SJCRH30 (cell line): ENCODE measurements at regions not wholly inside any gene's neighbourhood (a gene's known extent, or its start where the extent isn't known, plus 50 kb on each side); places are given as distances from the start of the nearest gene placed in this dataset.
"Not testable (repeated sequence)": the region's sequence is repeated elsewhere in the genome, so short reads cannot be mapped to it uniquely, and the experiment has no call there.

Experiments
- DNase-seq, 2 experiments: peaks; one replicate each; pipeline ENCODE4 v3.0.0-alpha.2; 2015 to 2020
- H3K27ac ChIP-seq: fragments of 250-450 bp; sonication (Bioruptor Pico); 2 replicates; pipeline ENCODE4 v1.5.1; 2020; ENCODE audit warnings: mild to moderate bottlenecking, moderate library complexity
- H3K27me3 ChIP-seq: fragments of 250-450 bp; sonication (Bioruptor Pico); 2 replicates; pipeline ENCODE4 v1.5.1; 2020; ENCODE audit warnings: mild to moderate bottlenecking, moderate library complexity
- H3K36me3 ChIP-seq: fragments of 250-450 bp; sonication (Bioruptor Pico); 2 replicates; pipeline ENCODE4 v1.5.1; 2020; ENCODE audit warnings: mild to moderate bottlenecking, moderate library complexity
- H3K4me1 ChIP-seq: fragments of 250-450 bp; sonication (Bioruptor Pico); 2 replicates; pipeline ENCODE4 v1.5.1; 2020; ENCODE audit warnings: mild to moderate bottlenecking, moderate library complexity
- H3K4me3 ChIP-seq: fragments of 250-450 bp; sonication (Bioruptor Pico); 2 replicates; pipeline ENCODE4 v1.5.1; 2020; ENCODE audit warnings: mild to moderate bottlenecking, moderate library complexity
- H3K9me3 ChIP-seq: fragments of 250-450 bp; sonication (Bioruptor Pico); replicated peaks from 2 replicates; pipeline ENCODE4 v1.5.1; 2020; ENCODE audit warnings: mild to moderate bottlenecking, moderate library complexity

GRCh38 chr5:42960506-42960905 is 79.6 kb downstream of the ANXA2R start:
- Histone ChIP-seq H3K9me3 (no peaks in the 10 kb centered on the region; the same call in 1 of the 2 replicates), H3K27ac (no peak overlapping the region), H3K4me3 (no peak overlapping the region), H3K4me1 (no peaks in the 10 kb centered on the region), H3K27me3 (no peaks in the 10 kb centered on the region; the same call in 1 of the 2 replicates), H3K36me3 (no peaks in the 10 kb centered on the region)
- no peak for DNase-seq

DNA sequence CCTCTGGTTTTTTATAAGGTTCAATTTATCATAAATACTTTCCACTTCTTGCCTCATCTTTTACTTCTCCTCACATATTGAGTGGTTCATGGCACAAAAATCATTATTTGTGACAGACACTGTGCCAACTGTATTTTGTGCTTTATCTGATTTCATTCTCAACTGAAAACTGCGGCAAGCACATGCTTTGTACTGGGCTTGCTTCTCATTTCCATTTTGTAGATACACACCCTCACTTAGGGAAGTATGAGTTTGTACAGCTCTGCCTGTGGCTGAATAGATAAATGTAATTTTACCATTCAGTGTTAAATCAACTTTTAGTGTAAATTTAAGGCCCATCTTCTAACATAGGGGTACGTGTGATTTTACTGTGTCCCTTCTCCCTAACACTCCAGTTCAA is 83.6 kb downstream of the ANXA2R start:
- Histone ChIP-seq H3K27ac (no peak overlapping the region), H3K9me3 (peaks cover 3% of the 10 kb centered on the region), H3K27me3 (no peaks in the 10 kb centered on the region), H3K4me3 (no peak overlapping the region), H3K4me1 (no peaks in the 10 kb centered on the region), H3K36me3 (no peaks in the 10 kb centered on the region)
- DNase-seq, result no peak

DNA sequence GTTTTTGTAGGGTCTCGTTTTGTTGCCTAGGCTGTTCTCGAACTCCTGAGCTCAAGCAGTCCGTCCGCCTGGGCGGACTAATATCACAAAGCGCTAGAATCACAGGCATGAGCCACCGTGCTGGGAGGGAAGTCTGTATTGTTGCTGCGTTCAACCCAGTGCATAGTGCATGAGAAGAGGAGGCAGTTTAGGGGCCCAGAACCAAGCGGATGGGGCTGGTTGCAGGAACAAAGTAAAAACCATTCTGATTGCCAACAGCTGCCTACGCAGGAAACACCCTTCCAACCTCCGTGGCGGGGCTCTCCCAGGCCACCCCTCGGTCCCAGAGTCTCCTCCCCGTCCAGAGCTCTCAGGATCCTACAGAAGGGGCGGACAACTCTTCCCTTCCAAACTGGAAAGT is 87.1 kb downstream of the ANXA2R start:
- no peak for DNase-seq
- Histone ChIP-seq H3K36me3 (no peaks in the 10 kb centered on the region), H3K9me3 (peaks cover 5% of the 10 kb centered on the region), H3K4me1 (no peaks in the 10 kb centered on the region), H3K4me3 (no peak overlapping the region), H3K27ac (no peak overlapping the region), H3K27me3 (no peaks in the 10 kb centered on the region)

GRCh38 chr5:42952578-42952974 is 87.5 kb downstream of the ANXA2R start:
- Histone ChIP-seq H3K27me3 (no peaks in the 10 kb centered on the region), H3K4me1 (no peaks in the 10 kb centered on the region), H3K36me3 (no peaks in the 10 kb centered on the region), H3K4me3 (no peak overlapping the region), H3K27ac (no peak overlapping the region), H3K9me3 (peaks cover 5% of the 10 kb centered on the region)
- DNase-seq, result no peak

DNA sequence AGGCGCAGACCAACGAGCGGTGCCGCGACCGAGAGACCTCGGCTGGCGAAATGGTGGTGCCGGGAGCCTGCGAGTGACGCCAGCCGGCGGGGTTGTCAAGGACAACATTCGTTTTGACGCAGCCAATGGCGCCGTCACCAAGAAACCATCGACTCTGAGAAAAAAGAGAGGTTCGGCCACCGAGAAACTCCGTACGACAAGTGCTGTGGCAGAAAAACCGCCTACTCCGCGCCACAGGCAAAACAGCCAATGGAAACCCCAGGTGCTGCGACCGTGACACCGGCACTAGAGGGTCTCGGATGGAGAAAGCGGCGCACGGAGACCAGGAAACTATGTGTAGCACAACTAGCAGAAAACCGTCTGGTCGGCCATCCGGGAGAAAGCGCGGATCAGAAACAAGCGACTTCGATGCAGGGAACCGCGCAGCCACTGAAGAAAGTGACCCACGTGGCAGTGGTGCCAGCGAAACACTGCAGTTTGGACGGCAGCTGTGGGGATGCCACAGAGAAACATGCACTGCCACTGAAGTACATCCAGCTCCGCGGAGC is 88.8 kb downstream of the ANXA2R start:
- DNase-seq, result no peak
- Histone ChIP-seq H3K36me3 (no peaks in the 10 kb centered on the region), H3K27me3 (no peaks in the 10 kb centered on the region), H3K4me1 (no peaks in the 10 kb centered on the region), H3K4me3 (peak overlapping the region; percentile 37), H3K9me3 (peaks cover 5% of the 10 kb centered on the region), H3K27ac (peak overlapping the region; percentile 19; the same call in 1 of the 2 replicates)

DNA sequence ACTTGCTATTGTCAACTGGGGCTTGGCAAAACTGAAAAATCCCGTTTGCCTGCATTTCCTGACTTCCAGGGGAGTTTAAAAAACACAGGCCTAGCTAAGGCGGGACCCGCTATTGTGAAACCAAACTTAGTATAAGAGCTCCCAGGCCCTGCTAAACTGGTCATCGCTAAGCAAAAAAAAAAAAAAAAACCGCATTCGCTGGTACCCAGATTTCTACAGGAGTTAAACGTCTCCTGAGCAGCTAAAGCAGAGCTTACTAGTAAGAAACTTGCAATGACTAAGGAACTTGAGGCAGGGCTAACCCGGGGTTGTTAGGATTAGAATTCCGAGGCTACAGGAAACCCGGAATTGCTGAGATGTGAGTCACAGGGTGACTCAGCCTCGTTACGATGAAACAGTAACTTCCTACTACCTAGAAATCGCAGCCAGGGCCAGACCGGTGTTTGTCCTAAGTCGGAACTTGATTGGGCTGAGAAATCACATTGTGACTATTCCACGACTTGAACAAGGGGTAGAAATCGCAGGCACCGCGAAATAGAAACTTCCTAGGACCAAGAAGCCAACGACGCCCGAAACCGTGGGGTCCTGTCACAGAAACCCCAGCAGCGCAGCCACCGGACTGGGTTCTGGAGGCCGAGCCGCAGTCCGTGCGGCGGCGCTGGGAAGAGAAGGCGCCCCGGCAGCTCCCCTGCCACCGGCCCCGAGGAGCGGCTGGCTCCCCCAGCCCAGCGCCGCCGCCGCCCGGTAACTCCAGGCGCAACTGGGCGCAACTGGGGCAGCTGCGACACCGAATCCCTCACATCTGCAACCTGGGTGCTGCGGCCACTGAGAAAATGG is 89.4 kb downstream of the ANXA2R start:
- H3K27ac ChIP-seq, result peak overlapping the region; percentile 19
- H3K27me3 ChIP-seq, result no peaks in the 10 kb centered on the region
- no peaks in the 10 kb centered on the region for H3K4me1 ChIP-seq
- peak overlapping the region; percentile 37 for H3K4me3 ChIP-seq
- H3K9me3 ChIP-seq, result peaks cover 5% of the 10 kb centered on the region
- H3K36me3 ChIP-seq, result no peaks in the 10 kb centered on the region
- peak; percentile 51 to 62 for DNase-seq

GRCh38 chr5:42950116-42950455 is 90.0 kb downstream of the ANXA2R start:
- Histone ChIP-seq H3K4me3 (peak overlapping the region; percentile 37), H3K27me3 (no peaks in the 10 kb centered on the region), H3K4me1 (no peaks in the 10 kb centered on the region), H3K36me3 (no peaks in the 10 kb centered on the region), H3K9me3 (peaks cover 5% of the 10 kb centered on the region), H3K27ac (peak overlapping the region; percentile 19)
- no peak for DNase-seq

- no peak overlapping the region for H3K4me3 ChIP-seq
Observed at GRCh38 chr5:42949348-42950115, 90.6 kb downstream of the ANXA2R start.

DNA sequence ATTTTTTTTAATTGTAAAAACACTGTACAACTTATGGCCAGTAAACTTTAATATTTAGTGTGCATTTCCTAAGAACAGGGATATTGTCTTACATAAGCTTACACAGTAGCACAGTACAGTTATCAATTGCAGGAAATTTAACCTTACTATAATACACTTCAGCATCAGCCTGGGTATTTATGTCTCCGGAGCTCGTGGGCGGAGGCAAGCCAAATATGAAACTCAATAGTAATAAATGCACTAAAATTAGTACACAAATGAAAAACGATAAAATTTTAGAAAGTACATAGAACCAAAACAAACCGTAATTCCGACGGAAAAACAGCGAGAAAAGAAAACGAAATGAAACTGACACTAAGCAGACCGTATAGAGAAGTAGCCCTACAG is 91.2 kb downstream of the ANXA2R start:
- Histone ChIP-seq H3K27ac (no peak overlapping the region), H3K4me3 (no peak overlapping the region), H3K9me3 (peaks cover 5% of the 10 kb centered on the region), H3K27me3 (no peaks in the 10 kb centered on the region), H3K36me3 (no peaks in the 10 kb centered on the region), H3K4me1 (no peaks in the 10 kb centered on the region)
- no peak for DNase-seq

More at GRCh38 chr5:42949348-42950115, 90.6 kb downstream of the ANXA2R start:
- Histone ChIP-seq H3K9me3 (peaks cover 5% of the 10 kb centered on the region), H3K27me3 (no peaks in the 10 kb centered on the region), H3K36me3 (no peaks in the 10 kb centered on the region), H3K4me1 (no peaks in the 10 kb centered on the region), H3K27ac (no peak overlapping the region)
- no peak for DNase-seq

GRCh38 chr5:42944989-42945388 is 95.1 kb downstream of the ANXA2R start:
- Histone ChIP-seq H3K27ac (no peak overlapping the region), H3K4me1 (no peaks in the 10 kb centered on the region), H3K27me3 (no peaks in the 10 kb centered on the region), H3K36me3 (no peaks in the 10 kb centered on the region), H3K9me3 (no peaks in the 10 kb centered on the region), H3K4me3 (no peak overlapping the region)
- peak; percentile 29 to 49 for DNase-seq

DNA sequence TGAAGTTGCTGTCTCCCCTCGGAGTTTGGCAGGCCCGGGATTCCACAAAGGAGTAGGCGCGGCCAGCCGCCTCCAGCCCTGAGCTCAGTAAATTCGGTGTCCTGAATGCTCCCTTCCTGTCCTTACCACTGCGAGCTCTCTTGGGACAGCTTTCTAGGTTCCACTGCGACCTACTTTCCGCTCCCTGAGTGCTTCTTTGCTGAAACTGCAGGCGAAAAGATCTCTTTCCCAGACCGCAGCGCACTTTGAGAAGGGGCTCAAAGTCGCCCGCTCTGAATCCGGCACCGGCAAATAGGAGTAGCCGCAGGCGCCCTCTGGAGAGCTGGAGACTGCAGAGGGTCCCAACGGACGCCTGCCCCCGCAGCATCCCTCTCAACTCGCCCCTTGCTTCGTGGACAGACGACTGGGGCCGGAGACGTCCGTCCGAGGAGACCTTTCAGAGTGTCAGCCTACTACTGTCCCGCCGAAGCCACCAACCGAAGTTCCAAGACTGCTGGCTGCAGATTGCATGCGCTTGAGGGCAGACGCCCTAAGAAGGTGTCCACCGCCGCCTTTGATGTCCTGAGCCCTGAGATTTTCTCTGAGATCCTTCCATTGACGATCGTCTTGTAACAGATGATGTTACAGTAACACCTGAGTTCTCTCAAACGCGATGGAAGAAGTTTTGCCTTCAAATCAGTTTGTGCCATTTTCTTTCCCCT is 96.0 kb downstream of the ANXA2R start:
- Histone ChIP-seq H3K4me3 (no peak overlapping the region), H3K27ac (no peak overlapping the region), H3K4me1 (no peaks in the 10 kb centered on the region), H3K9me3 (no peaks in the 10 kb centered on the region), H3K27me3 (no peaks in the 10 kb centered on the region), H3K36me3 (no peaks in the 10 kb centered on the region)
- no peak for DNase-seq

GRCh38 chr5:42940853-42941252 is 99.3 kb downstream of the ANXA2R start:
- Histone ChIP-seq H3K4me3 (no peak overlapping the region), H3K4me1 (no peaks in the 10 kb centered on the region), H3K27me3 (no peaks in the 10 kb centered on the region), H3K36me3 (no peaks in the 10 kb centered on the region), H3K9me3 (no peaks in the 10 kb centered on the region; the same call in 1 of the 2 replicates), H3K27ac (no peak overlapping the region)
- DNase-seq, result no peak

GRCh38 chr5:42932011-42932410 is 108.1 kb downstream of the ANXA2R start:
- not testable (repeated sequence) for H3K4me3 ChIP-seq, H3K4me1 ChIP-seq, DNase-seq, H3K9me3 ChIP-seq, H3K36me3 ChIP-seq, H3K27ac ChIP-seq, H3K27me3 ChIP-seq

DNA sequence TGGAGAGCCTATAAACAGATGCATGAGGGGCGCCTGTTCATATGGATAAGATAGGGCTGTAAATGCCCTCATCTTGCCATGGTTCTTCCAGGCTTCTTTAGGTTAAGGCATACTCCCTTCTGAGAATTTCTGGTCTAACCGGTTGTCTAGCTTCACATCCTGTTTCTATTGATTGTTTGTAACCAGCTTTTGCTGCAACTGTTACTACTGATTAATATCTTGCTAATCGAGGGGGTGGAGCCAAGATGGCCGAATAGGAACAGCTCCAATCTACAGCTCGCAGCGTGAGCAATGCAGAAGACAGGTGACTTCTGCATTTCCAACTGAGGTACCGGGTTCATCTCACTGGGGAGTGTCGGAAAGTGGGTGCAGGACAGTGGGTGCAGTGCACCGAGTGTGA is 108.7 kb downstream of the ANXA2R start:
- H3K4me3 ChIP-seq, H3K4me1 ChIP-seq, DNase-seq, H3K36me3 ChIP-seq, H3K9me3 ChIP-seq, H3K27ac ChIP-seq, H3K27me3 ChIP-seq: not testable (repeated sequence)

GRCh38 chr5:42930934-42931333 is 109.2 kb downstream of the ANXA2R start:
- Histone ChIP-seq H3K4me1 (no peaks in the 10 kb centered on the region), H3K27ac (no peak overlapping the region), H3K9me3 (0 out of 2 replicates have a peak, but pooled peaks cover 3% of the 10 kb centered on the region), H3K27me3 (peaks cover 4% of the 10 kb centered on the region; the same call in 1 of the 2 replicates), H3K4me3 (no peak overlapping the region), H3K36me3 (no peaks in the 10 kb centered on the region)
- no peak for DNase-seq
